WERI-Rb-1 (cell line): ENCODE measurements at regions not wholly inside any gene's neighbourhood (a gene's known extent, or its start where the extent isn't known, plus 50 kb on each side); places are given as distances from the start of the nearest gene placed in this dataset.
"Not testable (repeated sequence)": the region's sequence is repeated elsewhere in the genome, so short reads cannot be mapped to it uniquely, and the experiment has no call there.

Experiments used
- DNase-seq: peaks from one replicate; pipeline ENCODE4 v3.0.0-alpha.2; 2020
- H3K27ac ChIP-seq: fragments of 250-450 bp; sonication (Bioruptor Pico); 2 replicates; pipeline ENCODE4 v1.5.1; 2020; ENCODE audit warnings: mild to moderate bottlenecking, moderate library complexity
- H3K27me3 ChIP-seq: fragments of 250-450 bp; sonication (Bioruptor Pico); 2 replicates; pipeline ENCODE4 v1.5.1; 2021; ENCODE audit warnings: mild to moderate bottlenecking, low read depth, moderate library complexity; ENCODE audit not compliant: insufficient read depth, severe bottlenecking
- H3K36me3 ChIP-seq: fragments of 250-450 bp; sonication (Bioruptor Pico); 2 replicates; pipeline ENCODE4 v1.5.1; 2020; ENCODE audit warnings: mild to moderate bottlenecking, moderate library complexity
- H3K4me3 ChIP-seq: 2 replicates; pipeline ENCODE4 v1.5.1; 2011; ENCODE audit warnings: low read depth, mild to moderate bottlenecking, control low read depth, low read length
- H3K9me3 ChIP-seq: fragments of 250-450 bp; sonication (Bioruptor Pico); 2 replicates; pipeline ENCODE4 v1.5.1; 2021; ENCODE audit warnings: mild to moderate bottlenecking, moderate library complexity; ENCODE audit not compliant: severe bottlenecking
- CTCF ChIP-seq: IDR thresholded peaks from 2 replicates; pipeline ENCODE4 v1.5.1; 2011; ENCODE audit warnings: low read depth, mild to moderate bottlenecking, control low read depth, inconsistent platforms, low read length

- Histone ChIP-seq H3K36me3 (no peaks in the 10 kb centered on the region), H3K27me3 (no peaks in the 10 kb centered on the region), H3K9me3 (no peaks in the 10 kb centered on the region), H3K4me3 (no peak overlapping the region), H3K27ac (no peak overlapping the region)
- no peak for DNase-seq
- TF ChIP-seq CTCF: no peak
Observed at GRCh38 chr6:167479901-167480648, 155.2 kb downstream of the TTLL2 start.

GRCh38 chr6:167481307-167481926 is 156.5 kb downstream of the TTLL2 start:
- no peak overlapping the region for H3K4me3 ChIP-seq
- H3K27me3 ChIP-seq: no peaks in the 10 kb centered on the region
- no peaks in the 10 kb centered on the region for H3K9me3 ChIP-seq
- no peak for DNase-seq
- H3K27ac ChIP-seq: no peak overlapping the region
- TF ChIP-seq CTCF: no peak
- no peaks in the 10 kb centered on the region for H3K36me3 ChIP-seq

- H3K4me3 ChIP-seq, H3K27ac ChIP-seq, DNase-seq, H3K36me3 ChIP-seq, H3K9me3 ChIP-seq, H3K27me3 ChIP-seq: not testable (repeated sequence)
Observed at GRCh38 chr6:167482801-167483200, 157.9 kb downstream of the TTLL2 start.

GRCh38 chr6:167485186-167485978 is 160.5 kb downstream of the TTLL2 start:
- peak; percentile 49 for TF ChIP-seq CTCF
- no peaks in the 10 kb centered on the region for H3K27me3 ChIP-seq
- no peak overlapping the region for H3K4me3 ChIP-seq
- H3K9me3 ChIP-seq: no peaks in the 10 kb centered on the region
- no peaks in the 10 kb centered on the region for H3K36me3 ChIP-seq
- H3K27ac ChIP-seq: no peak overlapping the region
- peak; percentile 41 for DNase-seq

- no peak for DNase-seq
- Histone ChIP-seq H3K36me3 (no peaks in the 10 kb centered on the region), H3K27ac (no peak overlapping the region), H3K9me3 (no peaks in the 10 kb centered on the region), H3K4me3 (no peak overlapping the region), H3K27me3 (no peaks in the 10 kb centered on the region)
- TF ChIP-seq CTCF: no peak
Observed at GRCh38 chr6:167487749-167488664, 163.1 kb downstream of the TTLL2 start.
